ENCODE measurements at regions not wholly inside any gene's neighbourhood (a gene's known extent, or its start where the extent isn't known, plus 50 kb on each side); places are given as distances from the start of the nearest gene placed in this dataset.

DNA sequence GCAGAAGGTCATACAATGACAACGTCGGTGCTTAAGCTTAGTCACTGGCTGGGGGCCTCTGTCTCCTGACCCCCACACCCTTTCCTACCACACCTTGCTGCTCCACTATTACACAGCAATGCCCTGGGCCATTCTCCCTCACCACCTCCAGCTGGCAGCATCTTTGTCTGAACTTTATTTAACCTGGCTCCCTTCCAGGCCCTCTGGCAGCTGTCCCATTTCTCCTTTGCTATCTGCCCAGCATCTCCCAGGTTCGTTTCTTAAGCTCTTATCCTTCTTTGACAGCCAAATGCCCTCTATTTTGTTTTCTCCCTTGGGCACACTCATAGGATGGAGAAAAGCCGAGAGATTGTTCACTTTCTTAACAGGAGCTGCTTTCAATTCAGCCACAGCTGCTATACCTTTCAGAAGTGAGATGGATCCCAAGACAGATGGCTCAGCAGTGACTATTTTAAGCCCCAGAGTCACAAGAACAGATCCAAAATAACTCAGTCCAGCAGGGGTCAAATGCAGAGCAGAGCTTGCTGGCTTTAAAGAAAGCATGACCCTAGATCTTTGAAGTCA lies 1277.1 kb upstream of the AUTS2 start:
- Histone ChIP-seq H3K79me2 (ENCODE audit: control insufficient read depth, low read length) (no peaks in the 10 kb centered on the region), H3K9me2 (replicated peaks; ENCODE audit: control insufficient read depth, low read length) (no peaks in the 10 kb centered on the region), H3K4me2 (ENCODE audit: low read length) (no peak overlapping the region), H3K27ac (ENCODE audit: low read depth, low read length) (no peak overlapping the region), H3K4me1 (ENCODE audit: control insufficient read depth, low read length) (no peaks in the 10 kb centered on the region), H3F3A (ENCODE audit: control insufficient read depth, insufficient read depth) (no peaks in the 10 kb centered on the region), H3K27me3 (ENCODE audit: control insufficient read depth, low read length) (no peaks in the 10 kb centered on the region), H3K36me3 (ENCODE audit: control insufficient read depth, low read length) (no peaks in the 10 kb centered on the region), H4K20me1 (ENCODE audit: control insufficient read depth, insufficient read depth, low read depth, low read length) (no peaks in the 10 kb centered on the region), H3K9me3 (ENCODE audit: control insufficient read depth, insufficient read depth, low read length) (no peaks in the 10 kb centered on the region; the same call in 1 of the 2 replicates), H3K4me3 (ENCODE audit: low read length) (no peak overlapping the region)
- TF ChIP-seq, protein P1, sequence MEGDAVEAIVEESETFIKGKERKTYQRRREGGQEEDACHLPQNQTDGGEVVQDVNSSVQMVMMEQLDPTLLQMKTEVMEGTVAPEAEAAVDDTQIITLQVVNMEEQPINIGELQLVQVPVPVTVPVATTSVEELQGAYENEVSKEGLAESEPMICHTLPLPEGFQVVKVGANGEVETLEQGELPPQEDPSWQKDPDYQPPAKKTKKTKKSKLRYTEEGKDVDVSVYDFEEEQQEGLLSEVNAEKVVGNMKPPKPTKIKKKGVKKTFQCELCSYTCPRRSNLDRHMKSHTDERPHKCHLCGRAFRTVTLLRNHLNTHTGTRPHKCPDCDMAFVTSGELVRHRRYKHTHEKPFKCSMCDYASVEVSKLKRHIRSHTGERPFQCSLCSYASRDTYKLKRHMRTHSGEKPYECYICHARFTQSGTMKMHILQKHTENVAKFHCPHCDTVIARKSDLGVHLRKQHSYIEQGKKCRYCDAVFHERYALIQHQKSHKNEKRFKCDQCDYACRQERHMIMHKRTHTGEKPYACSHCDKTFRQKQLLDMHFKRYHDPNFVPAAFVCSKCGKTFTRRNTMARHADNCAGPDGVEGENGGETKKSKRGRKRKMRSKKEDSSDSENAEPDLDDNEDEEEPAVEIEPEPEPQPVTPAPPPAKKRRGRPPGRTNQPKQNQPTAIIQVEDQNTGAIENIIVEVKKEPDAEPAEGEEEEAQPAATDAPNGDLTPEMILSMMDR (IDR thresholded peaks at IDR 0.05; ENCODE audit: low read depth, low read length, poor library complexity, severe bottlenecking), result no peak
- TF ChIP-seq EZH2phosphoT487 (IDR thresholded peaks at IDR 0.05; ENCODE audit: borderline replicate concordance, low read length), result no peak

DNA sequence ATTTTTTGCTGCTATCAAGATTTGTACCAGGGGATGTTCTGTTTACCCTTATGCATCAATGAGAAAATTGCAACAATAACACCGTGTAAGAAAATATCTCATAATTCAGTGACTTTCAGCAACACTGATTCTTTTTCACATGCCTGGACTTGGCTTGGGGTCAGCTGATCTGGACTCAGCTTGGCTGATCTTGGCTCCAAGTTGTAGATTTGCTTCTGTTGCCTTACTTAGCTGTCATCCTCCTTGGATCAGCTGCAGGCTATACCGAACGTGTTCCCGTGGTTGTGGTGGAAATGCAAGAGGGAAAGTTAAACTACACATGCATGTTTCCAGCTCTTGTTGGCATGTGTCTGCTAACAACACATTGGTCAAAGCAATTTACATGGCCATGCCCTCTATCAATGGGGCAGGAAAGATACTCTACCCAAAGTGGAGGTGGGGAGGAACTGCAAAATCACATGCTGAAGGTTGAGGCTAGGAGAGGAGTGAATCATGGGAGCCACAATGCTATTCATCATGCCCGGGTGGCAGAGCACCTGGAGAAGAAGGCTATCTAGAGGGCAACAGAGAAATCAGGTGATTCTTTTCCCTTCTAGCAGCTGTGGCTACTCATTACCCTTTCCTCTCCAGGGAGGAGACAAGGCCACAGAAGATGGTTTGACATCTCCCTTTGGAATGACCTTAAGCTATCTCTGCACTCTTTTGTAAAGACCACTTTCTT lies 1276.3 kb upstream of the AUTS2 start:
- TF ChIP-seq, protein P1 (IDR thresholded peaks at IDR 0.05; ENCODE audit: low read depth, low read length, poor library complexity, severe bottlenecking), result no peak
- no peak for TF ChIP-seq EZH2phosphoT487 (IDR thresholded peaks at IDR 0.05; ENCODE audit: borderline replicate concordance, low read length)
- H3K4me3 ChIP-seq (ENCODE audit: low read length), result no peak overlapping the region
- H3K4me2 ChIP-seq (ENCODE audit: low read length), result no peak overlapping the region
- no peaks in the 10 kb centered on the region for H3K9me2 ChIP-seq (replicated peaks; ENCODE audit: control insufficient read depth, low read length)
- H3K79me2 ChIP-seq (ENCODE audit: control insufficient read depth, low read length), result no peaks in the 10 kb centered on the region
- no peaks in the 10 kb centered on the region for H3K36me3 ChIP-seq (ENCODE audit: control insufficient read depth, low read length)
- no peak overlapping the region for H3K27ac ChIP-seq (ENCODE audit: low read depth, low read length)
- no peaks in the 10 kb centered on the region for H3K27me3 ChIP-seq (ENCODE audit: control insufficient read depth, low read length)
- H3K4me1 ChIP-seq (ENCODE audit: control insufficient read depth, low read length), result no peaks in the 10 kb centered on the region
- no peaks in the 10 kb centered on the region for H4K20me1 ChIP-seq (ENCODE audit: control insufficient read depth, insufficient read depth, low read depth, low read length)
- no peaks in the 10 kb centered on the region for H3K9me3 ChIP-seq (ENCODE audit: control insufficient read depth, insufficient read depth, low read length)
- H3F3A ChIP-seq (ENCODE audit: control insufficient read depth, insufficient read depth), result no peaks in the 10 kb centered on the region

DNA sequence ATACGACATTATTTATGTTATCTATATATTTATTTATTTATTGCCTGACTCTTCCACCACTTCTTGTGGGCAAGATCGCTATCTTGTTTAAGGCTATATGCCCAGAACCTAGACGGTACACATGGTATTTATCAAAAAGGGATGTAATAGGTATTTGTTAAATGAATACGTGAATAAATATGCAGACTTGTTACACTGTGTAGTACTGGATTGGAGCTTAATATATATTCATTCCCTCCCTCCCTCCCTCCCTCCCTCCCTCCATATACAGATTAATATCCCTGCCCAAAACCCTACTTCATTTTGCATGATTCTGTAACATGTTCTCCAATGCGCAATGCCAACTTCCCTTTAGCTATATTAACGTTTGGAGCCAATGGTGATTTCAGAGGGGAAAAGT lies 1273.7 kb upstream of the AUTS2 start:
- Histone ChIP-seq H3K36me3 (ENCODE audit: control insufficient read depth, low read length) (no peaks in the 10 kb centered on the region), H3K4me1 (ENCODE audit: control insufficient read depth, low read length) (no peaks in the 10 kb centered on the region), H3K9me2 (replicated peaks; ENCODE audit: control insufficient read depth, low read length) (no peaks in the 10 kb centered on the region), H3K9me3 (ENCODE audit: control insufficient read depth, insufficient read depth, low read length) (no peaks in the 10 kb centered on the region), H3K79me2 (ENCODE audit: control insufficient read depth, low read length) (no peaks in the 10 kb centered on the region), H3F3A (ENCODE audit: control insufficient read depth, insufficient read depth) (no peaks in the 10 kb centered on the region), H3K27ac (ENCODE audit: low read depth, low read length) (no peak overlapping the region), H3K27me3 (ENCODE audit: control insufficient read depth, low read length) (no peaks in the 10 kb centered on the region), H3K4me2 (ENCODE audit: low read length) (no peak overlapping the region), H3K4me3 (ENCODE audit: low read length) (no peak overlapping the region), H4K20me1 (ENCODE audit: control insufficient read depth, insufficient read depth, low read depth, low read length) (no peaks in the 10 kb centered on the region)
- TF ChIP-seq, protein P1 (IDR thresholded peaks at IDR 0.05; ENCODE audit: low read depth, low read length, poor library complexity, severe bottlenecking), result no peak
- TF ChIP-seq EZH2phosphoT487 (IDR thresholded peaks at IDR 0.05; ENCODE audit: borderline replicate concordance, low read length), result no peak

Measured in DOHH2 (cell line).